Endothelial cell of umbilical vein (primary cell): ENCODE measurements at regions not wholly inside any gene's neighbourhood (a gene's known extent, or its start where the extent isn't known, plus 50 kb on each side); places are given as distances from the start of the nearest gene placed in this dataset.

Source experiments
- TF ChIP-seq, protein P1 (sequence below): IDR thresholded peaks from 2 replicates; pipeline ENCODE4 v1.6.1; 2011; ENCODE audit not compliant: insufficient read depth, insufficient read length
- TF ChIP-seq, protein P2 (sequence below), 2 donors: IDR thresholded peaks; 1 replicate in 1 of 2; 2 replicates in 1 of 2; pipeline ENCODE4 v1.5.1; 2011; ENCODE audit warnings: low read length in 2 of 2, mild to moderate bottlenecking in 2 of 2, moderate library complexity in 2 of 2, control low read depth in 1 of 2, inconsistent platforms in 1 of 2, low read depth in 1 of 2; ENCODE audit not compliant: insufficient read depth in 1 of 2; ENCODE audit errors: extremely low read depth in 1 of 2

DNA sequence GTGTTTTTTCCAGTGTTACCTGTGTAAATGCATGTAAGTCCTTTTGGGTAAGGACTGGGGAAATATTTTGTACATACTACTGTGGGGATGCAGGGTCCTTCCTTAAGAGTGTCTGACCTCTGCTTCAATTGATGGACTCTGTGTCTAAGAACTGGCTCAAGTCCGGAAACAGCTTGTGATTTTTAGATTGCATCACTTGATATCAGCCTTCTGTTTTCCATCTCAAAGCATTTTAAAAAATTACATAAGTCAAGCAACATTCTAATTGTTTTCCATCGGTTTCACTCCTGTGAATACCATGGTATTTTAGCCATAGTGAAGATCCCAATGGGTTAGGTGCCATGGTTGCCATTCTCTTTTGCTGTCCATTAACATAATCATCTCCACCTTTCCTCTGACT, 597.6 kb downstream of the SQOR start:
- TF ChIP-seq, protein P1, sequence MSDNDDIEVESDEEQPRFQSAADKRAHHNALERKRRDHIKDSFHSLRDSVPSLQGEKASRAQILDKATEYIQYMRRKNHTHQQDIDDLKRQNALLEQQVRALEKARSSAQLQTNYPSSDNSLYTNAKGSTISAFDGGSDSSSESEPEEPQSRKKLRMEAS, result no peak
- TF ChIP-seq, protein P2, sequence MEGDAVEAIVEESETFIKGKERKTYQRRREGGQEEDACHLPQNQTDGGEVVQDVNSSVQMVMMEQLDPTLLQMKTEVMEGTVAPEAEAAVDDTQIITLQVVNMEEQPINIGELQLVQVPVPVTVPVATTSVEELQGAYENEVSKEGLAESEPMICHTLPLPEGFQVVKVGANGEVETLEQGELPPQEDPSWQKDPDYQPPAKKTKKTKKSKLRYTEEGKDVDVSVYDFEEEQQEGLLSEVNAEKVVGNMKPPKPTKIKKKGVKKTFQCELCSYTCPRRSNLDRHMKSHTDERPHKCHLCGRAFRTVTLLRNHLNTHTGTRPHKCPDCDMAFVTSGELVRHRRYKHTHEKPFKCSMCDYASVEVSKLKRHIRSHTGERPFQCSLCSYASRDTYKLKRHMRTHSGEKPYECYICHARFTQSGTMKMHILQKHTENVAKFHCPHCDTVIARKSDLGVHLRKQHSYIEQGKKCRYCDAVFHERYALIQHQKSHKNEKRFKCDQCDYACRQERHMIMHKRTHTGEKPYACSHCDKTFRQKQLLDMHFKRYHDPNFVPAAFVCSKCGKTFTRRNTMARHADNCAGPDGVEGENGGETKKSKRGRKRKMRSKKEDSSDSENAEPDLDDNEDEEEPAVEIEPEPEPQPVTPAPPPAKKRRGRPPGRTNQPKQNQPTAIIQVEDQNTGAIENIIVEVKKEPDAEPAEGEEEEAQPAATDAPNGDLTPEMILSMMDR (IDR thresholded peaks at IDR 0.05; ENCODE audit: extremely low read depth in 1 of 2, insufficient read depth in 1 of 2, low read depth in 1 of 2, low read length in 2 of 2), result no peak
